MCF 10A (cell line): ENCODE measurements at regions not wholly inside any gene's neighbourhood (a gene's known extent, or its start where the extent isn't known, plus 50 kb on each side); places are given as distances from the start of the nearest gene placed in this dataset.

Experiments
- BruUV-seq: library from RNA; stranded (reverse); fragments of 400-500 nt; replicated peaks from 2 replicates; lab custom pipeline; 2021; lab: Mats Ljungman, UMichigan
- CTCF ChIA-PET: fragments of 300-600 bp; sonication (Branson Sonifier 250); formaldehyde crosslinking; extraction: SDS; loops from one replicate; lab custom pipeline; 2021; ENCODE audit warnings: antibody characterized with exemption, inconsistent platforms; lab: Yijun Ruan, JAX
- POLR2A ChIA-PET: fragments of 300-600, 350-650 bp; sonication (Branson Sonifier 250); formaldehyde crosslinking; extraction: SDS; loops from one replicate; lab custom pipeline; 2020; ENCODE audit warnings: antibody characterized with exemption, inconsistent platforms; lab: Yijun Ruan, JAX
- DNase-seq: peaks from one replicate; pipeline ENCODE4 v3.0.0-alpha.2; 2018; ENCODE audit not compliant: unreplicated experiment
- H3K27ac Mint-ChIP-seq: one replicate; pipeline ENCODE4 v1.8.0; 2022; ENCODE audit warnings: mild to moderate bottlenecking, low read depth, mixed read lengths; ENCODE audit not compliant: unreplicated experiment
- H3K27me3 Mint-ChIP-seq: one replicate; pipeline ENCODE4 v1.8.0; 2022; ENCODE audit warnings: mixed read lengths; ENCODE audit not compliant: insufficient read depth, unreplicated experiment
- H3K36me3 Mint-ChIP-seq: one replicate; pipeline ENCODE4 v1.8.0; 2022; ENCODE audit warnings: mild to moderate bottlenecking, moderate library complexity, mixed read lengths; ENCODE audit not compliant: insufficient read depth, unreplicated experiment
- H3K4me1 Mint-ChIP-seq: one replicate; pipeline ENCODE4 v1.8.0; 2022; ENCODE audit warnings: mixed read lengths; ENCODE audit not compliant: insufficient read depth, unreplicated experiment
- H3K4me3 Mint-ChIP-seq: one replicate; pipeline ENCODE4 v1.8.0; 2022; ENCODE audit warnings: mild to moderate bottlenecking, moderate library complexity, mixed read lengths; ENCODE audit not compliant: unreplicated experiment
- H3K9me3 Mint-ChIP-seq: one replicate; pipeline ENCODE4 v1.8.0; 2022; ENCODE audit warnings: mixed read lengths; ENCODE audit not compliant: unreplicated experiment
- intact Hi-C: fragments of 100-400 bp; cut with micrococcal nuclease; formaldehyde crosslinking; loops from 2 replicates; pipeline ENCODE4 v1.14.1; 2022
- TF ChIP-seq, protein P1 (sequence below): fragments of 200-600 bp; IDR thresholded peaks from one replicate; pipeline ENCODE4 v1.8.0; 2022; ENCODE audit warnings: antibody characterized with exemption, mild to moderate bottlenecking; ENCODE audit not compliant: unreplicated experiment

DNA sequence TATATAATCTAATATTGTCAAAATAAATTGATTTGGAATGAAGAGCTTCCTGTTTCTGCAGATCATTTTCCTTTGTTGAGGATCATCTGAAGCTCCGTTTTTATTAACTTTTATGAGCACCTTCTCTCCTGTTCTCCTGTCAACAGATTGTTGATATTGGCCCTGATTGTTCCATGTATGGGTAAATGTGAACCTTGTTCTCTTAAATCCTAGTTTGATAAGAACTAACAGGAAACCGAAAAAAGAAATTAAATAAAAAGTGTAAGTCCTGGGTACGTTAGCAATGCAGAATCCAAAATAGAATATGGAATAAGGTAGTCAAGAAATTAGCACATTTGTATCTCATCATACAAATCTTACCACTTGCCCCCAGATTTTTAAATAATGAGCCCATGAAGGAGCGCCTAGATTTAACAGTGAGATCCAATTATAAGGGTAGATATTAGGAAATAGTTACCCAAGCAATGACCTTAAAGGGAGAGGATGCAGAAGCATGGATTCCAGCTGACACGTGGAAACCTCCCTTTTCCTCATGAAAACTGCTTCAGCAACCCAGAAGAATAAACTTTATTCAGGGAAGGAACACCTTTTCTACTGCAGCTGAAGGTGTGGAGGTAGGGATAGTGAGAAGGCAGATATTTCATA, 80.8 kb upstream of the PIK3R1 start:
- TF ChIP-seq, protein P1, sequence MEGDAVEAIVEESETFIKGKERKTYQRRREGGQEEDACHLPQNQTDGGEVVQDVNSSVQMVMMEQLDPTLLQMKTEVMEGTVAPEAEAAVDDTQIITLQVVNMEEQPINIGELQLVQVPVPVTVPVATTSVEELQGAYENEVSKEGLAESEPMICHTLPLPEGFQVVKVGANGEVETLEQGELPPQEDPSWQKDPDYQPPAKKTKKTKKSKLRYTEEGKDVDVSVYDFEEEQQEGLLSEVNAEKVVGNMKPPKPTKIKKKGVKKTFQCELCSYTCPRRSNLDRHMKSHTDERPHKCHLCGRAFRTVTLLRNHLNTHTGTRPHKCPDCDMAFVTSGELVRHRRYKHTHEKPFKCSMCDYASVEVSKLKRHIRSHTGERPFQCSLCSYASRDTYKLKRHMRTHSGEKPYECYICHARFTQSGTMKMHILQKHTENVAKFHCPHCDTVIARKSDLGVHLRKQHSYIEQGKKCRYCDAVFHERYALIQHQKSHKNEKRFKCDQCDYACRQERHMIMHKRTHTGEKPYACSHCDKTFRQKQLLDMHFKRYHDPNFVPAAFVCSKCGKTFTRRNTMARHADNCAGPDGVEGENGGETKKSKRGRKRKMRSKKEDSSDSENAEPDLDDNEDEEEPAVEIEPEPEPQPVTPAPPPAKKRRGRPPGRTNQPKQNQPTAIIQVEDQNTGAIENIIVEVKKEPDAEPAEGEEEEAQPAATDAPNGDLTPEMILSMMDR = no peak
- Mint-ChIP-seq H3K27ac (no peak overlapping the region), H3K4me3 (no peak overlapping the region), H3K9me3 (no peaks in the 10 kb centered on the region), H3K27me3 (no peaks in the 10 kb centered on the region), H3K36me3 (no peaks in the 10 kb centered on the region), H3K4me1 (peaks cover 9% of the 10 kb centered on the region)
- no TSS peak for BruUV-seq
- ChIA-PET POLR2A (interaction anchor here (0.7 to 1.8 kb wide), 11 partner anchors 11 to 888 kb away, joined by 3 to 6 read pairs (median 3); partner anchors contain the start of gene PIK3R1), CTCF (interaction anchor here (0.6 to 0.7 kb wide), 2 partner anchors 164 to 793 kb away, joined by 3 read pairs; no protein-coding TSS in a partner anchor)
- intact Hi-C loops = no loop called here
- no peak for DNase-seq

DNA sequence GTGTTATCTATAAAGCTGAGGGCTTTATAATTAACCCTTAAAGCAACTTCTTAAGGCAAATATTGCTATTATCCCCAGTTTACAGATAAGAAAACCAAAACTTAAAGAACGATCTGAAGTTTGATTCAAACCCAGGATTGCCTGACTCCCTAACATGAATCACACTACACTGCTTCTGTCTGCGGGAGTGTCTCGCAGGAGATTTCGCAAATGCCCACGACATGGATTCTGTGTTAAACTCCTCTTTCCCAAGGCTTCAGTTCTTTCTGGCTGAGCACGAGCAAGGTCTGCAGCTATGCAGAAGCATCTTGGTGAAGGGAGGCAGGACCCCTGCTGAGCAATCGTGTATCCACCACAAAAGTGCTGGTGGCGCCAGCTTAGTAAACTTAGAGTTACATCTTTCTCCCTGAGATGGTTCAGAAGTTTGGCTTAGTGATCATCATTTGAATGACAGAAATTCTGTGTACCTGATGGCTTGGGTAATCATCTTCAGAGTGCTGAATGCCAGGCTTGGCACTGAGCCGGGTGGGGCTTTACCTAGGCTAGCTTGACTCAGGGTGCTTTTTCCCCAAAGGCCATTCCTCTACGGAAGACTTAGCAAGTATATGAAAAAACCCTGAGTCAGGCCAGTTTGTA, 81.4 kb upstream of the PIK3R1 start:
- ChIA-PET CTCF (interaction anchor here (0.6 to 0.8 kb wide), 4 partner anchors 20 to 793 kb away, joined by 3 to 4 read pairs (median 3); no protein-coding TSS in a partner anchor), POLR2A (interaction anchor here (0.7 to 1.8 kb wide), 13 partner anchors 7 to 887 kb away, joined by 3 to 6 read pairs (median 3); partner anchors contain the start of gene PIK3R1)
- no peaks in the 10 kb centered on the region for H3K27me3 Mint-ChIP-seq
- DNase-seq = peak; percentile 58
- H3K36me3 Mint-ChIP-seq = no peaks in the 10 kb centered on the region
- no peaks in the 10 kb centered on the region for H3K9me3 Mint-ChIP-seq
- no peak overlapping the region for H3K27ac Mint-ChIP-seq
- TF ChIP-seq, protein P1 = no peak
- no TSS peak for BruUV-seq
- H3K4me1 Mint-ChIP-seq = peaks cover 5% of the 10 kb centered on the region
- no peak overlapping the region for H3K4me3 Mint-ChIP-seq
- intact Hi-C loops = no loop called here

DNA sequence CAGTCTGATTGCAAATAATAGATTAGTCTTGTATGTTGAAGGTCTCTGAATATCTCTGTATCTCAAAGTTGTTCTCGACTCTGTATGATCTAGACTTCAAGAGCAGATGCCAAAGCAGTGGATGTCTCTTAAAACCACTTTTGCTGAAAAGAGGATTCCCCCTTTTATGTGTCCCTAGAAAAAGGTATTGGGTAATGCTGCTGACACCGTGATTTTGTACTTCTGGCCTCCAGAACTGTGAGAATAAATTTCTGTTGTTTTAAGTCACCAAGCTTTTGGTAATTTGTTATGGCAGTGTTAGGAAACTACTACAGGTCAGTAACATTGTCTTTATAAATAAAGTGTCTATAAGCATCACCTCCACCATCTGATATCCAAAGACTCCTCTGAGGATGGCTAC, 85.3 kb upstream of the PIK3R1 start:
- DNase-seq = no peak
- TF ChIP-seq, protein P1 = no peak
- Mint-ChIP-seq H3K27me3 (no peaks in the 10 kb centered on the region), H3K9me3 (no peaks in the 10 kb centered on the region), H3K27ac (no peak overlapping the region), H3K36me3 (no peaks in the 10 kb centered on the region), H3K4me1 (no peaks in the 10 kb centered on the region), H3K4me3 (no peak overlapping the region)
- BruUV-seq = no TSS peak
- CTCF ChIA-PET = no interaction called here
- POLR2A ChIA-PET = no interaction called here
- intact Hi-C loops = no loop called here

DNA sequence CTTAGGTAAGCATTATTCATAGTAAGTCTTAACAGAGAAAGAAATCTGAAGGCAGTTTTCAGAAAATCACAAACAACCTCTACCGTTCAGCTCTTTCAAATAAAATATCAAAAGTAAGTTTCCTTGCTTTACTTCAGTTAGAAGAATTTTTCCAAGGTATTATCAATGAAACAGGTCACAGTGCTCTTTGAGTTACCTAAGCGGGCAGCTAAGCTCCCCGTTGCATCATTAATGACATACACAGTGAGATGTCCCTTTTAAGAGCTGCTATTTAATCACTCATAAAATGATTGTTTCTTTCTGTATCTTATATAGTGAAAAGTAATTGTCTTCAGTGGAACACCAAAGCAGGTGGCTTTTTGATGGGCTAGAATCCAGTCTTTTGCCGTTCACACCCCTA, 86.2 kb upstream of the PIK3R1 start:
- intact Hi-C loops = no loop called here
- Mint-ChIP-seq H3K36me3 (no peaks in the 10 kb centered on the region), H3K9me3 (no peaks in the 10 kb centered on the region), H3K4me3 (no peak overlapping the region), H3K27me3 (no peaks in the 10 kb centered on the region), H3K27ac (no peak overlapping the region), H3K4me1 (no peaks in the 10 kb centered on the region)
- POLR2A ChIA-PET = interaction anchor here (0.7 to 1.2 kb wide), 2 partner anchors 11 to 539 kb away, joined by 3 read pairs; no protein-coding TSS in a partner anchor
- DNase-seq = no peak
- CTCF ChIA-PET = interaction anchor here (0.7 kb wide), 1 partner anchor 883 kb away, joined by 3 read pairs; no protein-coding TSS in a partner anchor
- no TSS peak for BruUV-seq
- TF ChIP-seq, protein P1 = no peak
